ENCODE measurements at regions not wholly inside any gene's neighbourhood (a gene's known extent, or its start where the extent isn't known, plus 50 kb on each side); places are given as distances from the start of the nearest gene placed in this dataset.

DNA sequence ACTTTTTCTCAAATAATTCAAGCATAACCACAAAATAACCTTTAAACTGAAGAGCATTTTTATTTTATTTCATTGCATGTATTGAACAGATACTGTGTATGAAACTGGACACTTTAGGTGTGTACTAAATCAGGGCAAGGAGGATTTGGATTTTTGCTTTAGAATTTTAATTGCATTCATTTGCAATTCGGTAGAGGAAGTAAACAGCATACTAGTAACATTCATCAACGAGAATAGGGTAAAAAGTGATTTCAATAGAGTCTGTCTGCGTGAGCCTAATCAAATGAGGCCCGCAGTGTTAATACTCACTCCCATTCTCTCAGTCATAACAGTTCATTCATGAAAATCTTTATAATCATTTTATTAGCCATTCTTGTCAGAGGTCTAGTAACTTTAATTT is 200.2 kb downstream of the SPRY2 start:
- TF ChIP-seq CTCF (IDR thresholded peaks at IDR 0.05 in 2 of 3, conservative IDR thresholded peaks at IDR 0.05 in 1 of 3; ENCODE audit: borderline replicate concordance in 1 of 3, insufficient read depth in 1 of 3, low read depth in 2 of 3, low read length in 2 of 3) (no peak), SP1 (IDR thresholded peaks at IDR 0.05; ENCODE audit: low read depth) (no peak)
- TF ChIP-seq, protein P1, sequence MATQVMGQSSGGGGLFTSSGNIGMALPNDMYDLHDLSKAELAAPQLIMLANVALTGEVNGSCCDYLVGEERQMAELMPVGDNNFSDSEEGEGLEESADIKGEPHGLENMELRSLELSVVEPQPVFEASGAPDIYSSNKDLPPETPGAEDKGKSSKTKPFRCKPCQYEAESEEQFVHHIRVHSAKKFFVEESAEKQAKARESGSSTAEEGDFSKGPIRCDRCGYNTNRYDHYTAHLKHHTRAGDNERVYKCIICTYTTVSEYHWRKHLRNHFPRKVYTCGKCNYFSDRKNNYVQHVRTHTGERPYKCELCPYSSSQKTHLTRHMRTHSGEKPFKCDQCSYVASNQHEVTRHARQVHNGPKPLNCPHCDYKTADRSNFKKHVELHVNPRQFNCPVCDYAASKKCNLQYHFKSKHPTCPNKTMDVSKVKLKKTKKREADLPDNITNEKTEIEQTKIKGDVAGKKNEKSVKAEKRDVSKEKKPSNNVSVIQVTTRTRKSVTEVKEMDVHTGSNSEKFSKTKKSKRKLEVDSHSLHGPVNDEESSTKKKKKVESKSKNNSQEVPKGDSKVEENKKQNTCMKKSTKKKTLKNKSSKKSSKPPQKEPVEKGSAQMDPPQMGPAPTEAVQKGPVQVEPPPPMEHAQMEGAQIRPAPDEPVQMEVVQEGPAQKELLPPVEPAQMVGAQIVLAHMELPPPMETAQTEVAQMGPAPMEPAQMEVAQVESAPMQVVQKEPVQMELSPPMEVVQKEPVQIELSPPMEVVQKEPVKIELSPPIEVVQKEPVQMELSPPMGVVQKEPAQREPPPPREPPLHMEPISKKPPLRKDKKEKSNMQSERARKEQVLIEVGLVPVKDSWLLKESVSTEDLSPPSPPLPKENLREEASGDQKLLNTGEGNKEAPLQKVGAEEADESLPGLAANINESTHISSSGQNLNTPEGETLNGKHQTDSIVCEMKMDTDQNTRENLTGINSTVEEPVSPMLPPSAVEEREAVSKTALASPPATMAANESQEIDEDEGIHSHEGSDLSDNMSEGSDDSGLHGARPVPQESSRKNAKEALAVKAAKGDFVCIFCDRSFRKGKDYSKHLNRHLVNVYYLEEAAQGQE (IDR thresholded peaks at IDR 0.05; ENCODE audit: low read depth), result no peak
